Fibroblast of the aortic adventitia (primary cell): ENCODE measurements at regions not wholly inside any gene's neighbourhood (a gene's known extent, or its start where the extent isn't known, plus 50 kb on each side); places are given as distances from the start of the nearest gene placed in this dataset.
"Not testable (repeated sequence)": the region's sequence is repeated elsewhere in the genome, so short reads cannot be mapped to it uniquely, and the experiment has no call there.

Source experiments
- DNase-seq: peaks from one replicate; pipeline ENCODE4 v3.0.0-alpha.2; 2010; ENCODE audit warnings: low read depth
- H3K4me3 ChIP-seq: 2 replicates; pipeline ENCODE4 v1.5.1; 2011; ENCODE audit warnings: low read depth, mild to moderate bottlenecking, control low read depth, low read length, moderate library complexity

- DNase-seq, H3K4me3 ChIP-seq: not testable (repeated sequence)
These were observed 211.6 kb upstream of the LRRC61 start for GRCh38 chr7:150111373-150112139.

- DNase-seq, H3K4me3 ChIP-seq: not testable (repeated sequence)
These were observed 209.9 kb upstream of the LRRC61 start for GRCh38 chr7:150113301-150113700.

- not testable (repeated sequence) for DNase-seq, H3K4me3 ChIP-seq
These were observed 208.6 kb upstream of the LRRC61 start for GRCh38 chr7:150114591-150114990.

DNA sequence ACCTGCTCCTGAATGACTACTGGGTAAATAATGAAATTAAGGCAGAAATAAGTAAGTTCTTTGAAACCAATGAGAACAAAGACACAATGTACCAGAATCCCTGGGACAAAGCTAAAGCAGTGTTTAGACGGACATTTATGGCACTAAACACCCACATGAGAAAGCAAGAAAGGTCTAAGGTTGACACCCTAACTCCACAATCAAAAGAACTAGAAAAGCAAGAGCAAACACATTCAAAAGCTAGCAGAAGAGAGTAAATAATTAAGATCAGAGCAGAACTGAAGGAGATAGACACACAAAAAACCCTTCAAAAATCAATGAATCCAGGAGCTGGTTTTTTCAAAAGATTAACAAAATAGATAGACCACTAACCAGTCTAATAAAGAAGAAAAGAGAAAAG, 203.2 kb upstream of the LRRC61 start:
- not testable (repeated sequence) for H3K4me3 ChIP-seq, DNase-seq

DNA sequence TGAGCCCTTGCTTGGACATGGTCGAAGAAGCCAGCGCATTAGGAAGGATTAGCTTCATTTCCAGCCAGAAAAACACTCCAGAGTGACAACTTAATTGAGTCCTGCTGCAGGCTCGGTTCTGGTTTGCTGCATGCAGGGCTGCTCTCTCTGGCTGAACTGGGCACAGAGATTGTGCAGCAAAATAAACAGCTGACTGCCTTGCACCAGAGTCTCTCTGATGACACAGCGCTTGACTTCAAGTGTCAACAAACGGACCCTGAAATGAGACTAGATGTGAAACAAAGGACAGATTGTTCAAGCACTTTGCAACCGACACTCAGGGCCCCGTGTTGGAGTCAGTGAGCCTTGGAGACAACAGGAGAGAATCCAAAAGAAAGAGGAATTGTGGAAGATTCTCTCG, 197.3 kb upstream of the LRRC61 start:
- not testable (repeated sequence) for H3K4me3 ChIP-seq, DNase-seq

- not testable (repeated sequence) for DNase-seq, H3K4me3 ChIP-seq
These were observed 188.7 kb upstream of the LRRC61 start for GRCh38 chr7:150134451-150134850.

GRCh38 chr7:150135620-150136190, 187.4 kb upstream of the LRRC61 start:
- H3K4me3 ChIP-seq, DNase-seq: not testable (repeated sequence)

DNA sequence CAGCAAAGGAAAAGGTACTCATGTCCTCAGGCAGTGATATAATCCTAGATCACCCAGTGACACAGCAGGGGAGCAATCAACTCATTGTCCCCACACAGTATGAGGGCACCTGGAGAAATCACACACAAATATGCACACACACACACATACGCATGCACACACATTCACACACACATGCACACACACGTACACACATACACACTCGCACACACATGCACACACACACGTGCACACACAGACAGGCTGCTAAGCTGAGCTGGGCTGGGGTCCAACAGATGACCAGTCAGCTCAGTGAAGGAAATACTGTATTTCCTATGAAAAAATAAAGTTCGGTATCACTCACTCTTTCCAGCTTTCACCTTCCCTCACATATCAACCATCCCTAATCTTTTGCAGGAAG, 183.3 kb upstream of the LRRC61 start:
- not testable (repeated sequence) for H3K4me3 ChIP-seq, DNase-seq

GRCh38 chr7:150141525-150142345, 181.4 kb upstream of the LRRC61 start:
- DNase-seq, H3K4me3 ChIP-seq: not testable (repeated sequence)

DNA sequence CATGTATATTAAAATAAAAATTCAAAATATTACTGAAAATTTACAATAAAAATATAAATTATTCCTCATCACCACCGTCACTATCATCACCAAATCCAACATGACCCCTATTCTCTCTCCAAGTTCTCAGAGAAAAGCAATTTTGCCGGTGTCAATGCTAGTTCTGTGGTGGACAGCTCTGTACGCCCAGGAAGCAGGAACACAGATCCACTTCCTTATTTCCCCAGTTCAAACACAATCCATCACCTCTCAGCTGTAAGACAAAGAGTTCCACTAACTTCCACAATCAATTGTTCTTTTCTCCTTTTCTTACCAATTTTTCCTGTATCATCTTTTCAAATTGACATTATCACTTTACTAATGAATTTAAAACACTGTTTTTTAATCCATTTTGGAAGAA, 177.0 kb upstream of the LRRC61 start:
- H3K4me3 ChIP-seq, DNase-seq: not testable (repeated sequence)

GRCh38 chr7:150147524-150147923, 175.6 kb upstream of the LRRC61 start:
- not testable (repeated sequence) for DNase-seq, H3K4me3 ChIP-seq

- DNase-seq, H3K4me3 ChIP-seq: not testable (repeated sequence)
These were observed 167.1 kb upstream of the LRRC61 start for GRCh38 chr7:150156015-150156414.

GRCh38 chr7:150158696-150159095, 164.5 kb upstream of the LRRC61 start:
- not testable (repeated sequence) for H3K4me3 ChIP-seq, DNase-seq

DNA sequence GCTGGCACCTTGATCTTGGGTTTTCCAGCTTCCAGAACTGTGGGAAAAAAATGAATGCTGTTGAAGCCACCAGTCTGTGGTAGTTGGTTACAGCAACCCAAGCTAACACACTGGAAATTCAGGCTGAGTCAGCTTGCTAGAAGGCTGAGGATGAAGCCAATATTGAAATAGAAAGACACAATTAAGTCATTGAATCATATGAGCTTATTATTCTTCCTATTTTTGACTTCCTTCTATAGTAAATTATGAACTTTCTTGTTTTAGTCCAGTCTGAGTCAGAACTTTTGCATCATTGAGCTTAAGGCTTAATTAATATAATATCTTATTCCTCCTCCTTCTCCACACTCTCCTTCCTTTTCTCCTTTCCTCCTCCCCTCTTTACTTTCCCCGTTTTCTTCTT, 153.6 kb upstream of the LRRC61 start:
- DNase-seq, H3K4me3 ChIP-seq: not testable (repeated sequence)

DNA sequence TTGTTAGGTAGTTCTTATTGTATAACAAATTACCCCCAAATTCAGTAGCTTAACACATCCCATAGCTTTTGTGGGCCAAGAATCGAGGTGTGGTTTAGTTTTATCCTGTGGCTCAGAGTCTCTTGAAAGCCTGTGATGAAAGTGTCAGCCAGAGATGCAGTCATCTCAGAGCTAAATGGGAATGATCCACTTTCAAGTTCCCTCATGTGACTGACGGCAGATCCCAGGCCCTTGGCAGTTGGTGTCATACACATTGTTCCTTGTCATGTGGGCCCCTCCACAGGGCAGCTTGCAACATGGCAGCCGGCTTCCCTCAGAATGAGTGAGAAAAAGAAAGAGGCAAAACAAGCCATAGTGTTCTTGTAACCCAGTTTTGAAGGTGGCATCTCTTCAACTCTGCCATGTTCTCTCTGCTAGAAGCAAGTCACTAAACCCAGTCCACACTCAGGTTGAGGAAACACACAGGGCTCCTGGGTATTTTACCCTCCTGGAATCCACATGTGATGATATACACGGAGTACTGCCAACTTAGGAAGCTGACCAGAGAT, 153.1 kb upstream of the LRRC61 start:
- DNase-seq, H3K4me3 ChIP-seq: not testable (repeated sequence)

DNA sequence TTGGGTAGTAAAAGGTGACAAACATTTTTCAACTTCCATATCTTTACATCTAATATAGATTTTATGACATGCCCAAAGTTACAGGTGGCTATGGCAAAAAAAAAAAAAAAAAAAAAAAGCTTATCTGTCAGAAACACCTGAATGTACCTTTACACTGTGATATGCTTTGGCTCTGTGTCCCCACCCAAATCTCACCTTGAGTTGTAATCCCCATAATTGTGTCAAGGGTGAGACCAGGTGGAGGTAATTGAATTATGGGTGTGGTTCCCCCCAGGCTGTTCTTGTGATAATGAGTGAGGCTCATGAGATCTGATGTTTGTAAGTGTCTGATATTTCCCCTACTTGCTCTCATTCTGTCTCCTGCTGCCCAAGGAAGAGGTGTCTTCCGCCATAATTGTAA, 139.6 kb upstream of the LRRC61 start:
- H3K4me3 ChIP-seq, result not testable (repeated sequence)

DNA sequence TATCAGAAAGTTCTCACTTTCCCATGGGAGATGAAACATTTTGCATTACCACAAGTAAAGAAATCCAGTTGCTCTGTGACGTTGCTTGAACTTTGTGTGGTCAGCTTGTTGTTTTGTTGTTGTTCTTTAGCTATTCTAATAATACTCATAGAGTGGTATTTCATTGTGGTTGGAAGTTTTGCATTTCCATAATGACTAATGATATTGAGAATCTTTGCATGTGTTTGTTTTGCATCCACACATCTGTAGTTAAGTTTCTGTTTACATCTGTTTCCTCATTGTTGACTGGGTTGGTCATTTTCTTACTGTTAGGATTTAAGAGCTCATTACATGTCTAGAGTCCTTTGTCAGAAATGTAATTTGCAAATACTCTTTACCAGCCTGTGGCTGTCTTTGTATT, 133.2 kb upstream of the LRRC61 start:
- not testable (repeated sequence) for H3K4me3 ChIP-seq, DNase-seq

More for the DNA sequence above, 139.6 kb upstream of the LRRC61 start:
- not testable (repeated sequence) for DNase-seq

DNA sequence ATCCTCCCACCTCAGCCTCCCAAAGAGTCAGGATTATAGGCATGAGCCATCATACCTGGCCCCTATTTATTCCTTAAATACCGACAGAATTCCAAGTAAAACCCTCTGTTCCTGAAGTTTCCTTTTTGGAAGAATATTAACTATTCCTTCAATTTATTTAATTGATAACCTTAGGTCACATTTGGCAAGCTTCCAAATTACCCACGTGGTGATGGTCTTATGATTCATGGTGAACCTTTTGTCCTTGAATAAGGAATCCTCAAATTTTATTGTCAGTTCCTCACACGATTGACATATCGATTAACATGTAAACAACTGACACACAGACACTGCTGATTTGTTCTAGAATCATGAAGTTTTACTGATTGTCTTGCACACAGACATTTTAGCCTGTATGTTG, 130.6 kb upstream of the LRRC61 start:
- not testable (repeated sequence) for DNase-seq, H3K4me3 ChIP-seq

DNA sequence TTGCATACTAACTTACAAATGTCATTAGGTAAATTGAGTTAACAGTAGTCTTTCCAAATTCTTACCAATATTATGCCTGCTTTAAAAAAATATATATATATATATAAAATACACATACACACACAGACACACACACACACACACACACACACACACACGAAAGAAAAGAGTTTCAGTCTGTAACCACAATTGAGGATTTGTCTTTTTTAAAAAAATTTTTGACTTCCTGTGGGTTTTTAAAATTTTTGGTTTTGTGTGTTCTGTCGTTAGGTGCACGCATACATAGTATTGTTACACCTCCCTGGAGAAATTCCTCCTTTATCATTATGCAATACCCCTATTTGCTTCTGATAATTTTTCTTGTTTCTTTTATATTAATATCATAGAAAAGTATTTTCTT, 129.3 kb upstream of the LRRC61 start:
- not testable (repeated sequence) for H3K4me3 ChIP-seq, DNase-seq
